Type B pancreatic cell (in vitro differentiated cells): ENCODE measurements at regions not wholly inside any gene's neighbourhood (a gene's known extent, or its start where the extent isn't known, plus 50 kb on each side); places are given as distances from the start of the nearest gene placed in this dataset.

ENCODE experiments used
- DNase-seq: peaks from one replicate; pipeline ENCODE4 v3.0.0; 2021; ENCODE audit warnings: mixed read lengths; ENCODE audit not compliant: unreplicated experiment; ENCODE audit errors: extremely low spot score
- H3K27ac Mint-ChIP-seq: 2 replicates; pipeline ENCODE4 v1.8.0; 2021; ENCODE audit warnings: mild to moderate bottlenecking, mixed read lengths
- H3K27me3 Mint-ChIP-seq: 2 replicates; pipeline ENCODE4 v1.8.0; 2021; ENCODE audit warnings: mixed read lengths
- H3K36me3 Mint-ChIP-seq: 2 replicates; pipeline ENCODE4 v1.8.0; 2021; ENCODE audit warnings: mixed read lengths
- H3K4me1 Mint-ChIP-seq: one replicate; pipeline ENCODE4 v1.8.0; 2021; ENCODE audit warnings: mixed read lengths; ENCODE audit not compliant: unreplicated experiment
- H3K4me3 Mint-ChIP-seq: 2 replicates; pipeline ENCODE4 v1.8.0; 2021; ENCODE audit warnings: mild to moderate bottlenecking, mixed read lengths
- H3K9me3 Mint-ChIP-seq: 2 replicates; pipeline ENCODE4 v1.8.0; 2021; ENCODE audit warnings: mixed read lengths
- TF ChIP-seq, protein P1 (sequence below): fragments of 200-600 bp; sonication (generic); conservative IDR thresholded peaks from 2 replicates; pipeline ENCODE4 v1.5.0; 2021; ENCODE audit warnings: antibody characterized with exemption, mild to moderate bottlenecking

DNA sequence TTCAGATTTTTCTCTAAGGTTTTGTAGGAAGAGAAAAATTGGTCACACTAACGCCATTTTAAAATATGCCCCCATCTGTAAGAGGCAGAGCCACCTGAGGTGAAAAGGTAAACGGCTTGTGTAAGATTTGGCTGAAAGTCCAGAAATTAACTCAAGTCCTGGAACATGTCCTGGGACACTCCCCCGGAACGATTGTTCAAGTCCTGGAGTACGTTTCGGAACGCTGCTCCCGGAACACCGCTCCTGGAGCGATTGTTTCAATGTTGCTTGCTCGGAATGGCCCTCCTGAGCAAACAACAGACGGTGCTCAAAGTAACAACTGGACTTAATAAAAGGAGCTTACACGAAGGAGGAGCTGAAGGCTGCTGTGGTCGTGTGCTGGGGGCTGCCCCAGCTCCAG, 796.5 kb upstream of the SLIT2 start:
- Mint-ChIP-seq H3K4me3 (no peak overlapping the region), H3K4me1 (no peaks in the 10 kb centered on the region), H3K27me3 (no peaks in the 10 kb centered on the region), H3K9me3 (peaks cover 13% of the 10 kb centered on the region), H3K27ac (no peak overlapping the region), H3K36me3 (peaks cover 4% of the 10 kb centered on the region)
- no peak for DNase-seq
- TF ChIP-seq, protein P1, sequence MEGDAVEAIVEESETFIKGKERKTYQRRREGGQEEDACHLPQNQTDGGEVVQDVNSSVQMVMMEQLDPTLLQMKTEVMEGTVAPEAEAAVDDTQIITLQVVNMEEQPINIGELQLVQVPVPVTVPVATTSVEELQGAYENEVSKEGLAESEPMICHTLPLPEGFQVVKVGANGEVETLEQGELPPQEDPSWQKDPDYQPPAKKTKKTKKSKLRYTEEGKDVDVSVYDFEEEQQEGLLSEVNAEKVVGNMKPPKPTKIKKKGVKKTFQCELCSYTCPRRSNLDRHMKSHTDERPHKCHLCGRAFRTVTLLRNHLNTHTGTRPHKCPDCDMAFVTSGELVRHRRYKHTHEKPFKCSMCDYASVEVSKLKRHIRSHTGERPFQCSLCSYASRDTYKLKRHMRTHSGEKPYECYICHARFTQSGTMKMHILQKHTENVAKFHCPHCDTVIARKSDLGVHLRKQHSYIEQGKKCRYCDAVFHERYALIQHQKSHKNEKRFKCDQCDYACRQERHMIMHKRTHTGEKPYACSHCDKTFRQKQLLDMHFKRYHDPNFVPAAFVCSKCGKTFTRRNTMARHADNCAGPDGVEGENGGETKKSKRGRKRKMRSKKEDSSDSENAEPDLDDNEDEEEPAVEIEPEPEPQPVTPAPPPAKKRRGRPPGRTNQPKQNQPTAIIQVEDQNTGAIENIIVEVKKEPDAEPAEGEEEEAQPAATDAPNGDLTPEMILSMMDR, result no peak

DNA sequence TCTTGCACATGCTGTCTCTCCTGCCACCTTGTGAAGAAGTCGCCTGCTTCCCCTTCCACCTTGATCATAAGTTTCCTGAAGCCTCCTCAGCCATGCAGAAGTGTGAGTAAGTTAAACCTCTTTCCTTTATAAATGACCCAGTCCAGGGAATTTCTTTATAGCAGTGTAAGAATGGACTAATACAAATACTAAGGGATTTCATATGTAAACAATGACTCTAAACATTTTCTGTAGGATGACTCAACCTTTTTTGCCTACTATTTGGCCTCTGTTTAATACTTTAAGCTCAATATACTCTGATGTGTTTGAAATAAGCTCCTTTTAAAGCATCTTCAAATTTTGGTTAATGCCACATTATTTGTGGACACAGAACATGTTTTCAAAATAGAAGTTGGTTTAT, 813.5 kb upstream of the SLIT2 start:
- no peak overlapping the region for H3K4me3 Mint-ChIP-seq
- no peak overlapping the region for H3K27ac Mint-ChIP-seq
- H3K9me3 Mint-ChIP-seq, result peaks cover 16% of the 10 kb centered on the region
- no peaks in the 10 kb centered on the region for H3K27me3 Mint-ChIP-seq
- TF ChIP-seq, protein P1, result no peak
- no peaks in the 10 kb centered on the region for H3K4me1 Mint-ChIP-seq
- DNase-seq, result no peak
- no peaks in the 10 kb centered on the region for H3K36me3 Mint-ChIP-seq

DNA sequence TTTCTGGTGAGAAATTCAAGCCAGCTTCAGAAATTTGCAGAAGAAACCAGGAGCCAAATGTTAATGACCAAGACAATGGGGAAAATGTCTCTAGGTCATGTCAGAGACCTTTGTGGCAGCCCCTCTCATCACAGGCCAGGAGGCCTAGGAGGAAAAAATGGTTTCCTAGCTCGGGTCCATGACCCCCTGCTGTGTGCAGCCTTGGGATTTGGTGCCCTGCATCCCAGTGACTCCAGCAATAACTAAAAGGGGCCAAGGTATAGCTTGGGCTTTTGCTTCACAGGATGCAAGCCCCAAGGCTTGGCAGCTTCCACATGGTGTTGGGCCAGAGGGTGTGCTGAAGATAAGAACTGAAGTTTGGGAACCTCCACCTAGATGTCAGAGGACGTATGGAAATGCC, 814.7 kb upstream of the SLIT2 start:
- H3K27ac Mint-ChIP-seq, result no peak overlapping the region
- DNase-seq, result no peak
- H3K9me3 Mint-ChIP-seq, result peaks cover 16% of the 10 kb centered on the region
- no peaks in the 10 kb centered on the region for H3K27me3 Mint-ChIP-seq
- H3K4me1 Mint-ChIP-seq, result no peaks in the 10 kb centered on the region
- TF ChIP-seq, protein P1, result no peak
- no peak overlapping the region for H3K4me3 Mint-ChIP-seq
- H3K36me3 Mint-ChIP-seq, result no peaks in the 10 kb centered on the region

DNA sequence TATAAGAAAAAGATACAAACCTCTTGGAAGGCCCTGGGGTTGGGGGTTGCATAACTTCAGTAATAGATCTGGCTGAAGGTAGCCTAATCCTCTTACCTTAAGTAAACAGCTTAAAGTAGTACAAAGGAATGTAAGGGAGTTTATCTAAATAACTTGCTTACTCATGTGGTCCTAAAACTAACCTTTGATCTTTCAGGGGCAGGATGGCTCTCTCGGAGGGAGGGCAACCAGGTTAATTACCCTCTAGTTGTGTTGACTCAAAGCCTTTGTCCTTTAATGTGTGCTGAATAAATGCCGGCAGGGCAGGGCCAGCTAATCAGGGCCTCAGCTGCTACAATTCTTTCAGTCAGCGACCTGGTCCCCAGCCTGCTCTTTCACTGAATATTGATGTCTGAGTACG, 822.0 kb upstream of the SLIT2 start:
- Mint-ChIP-seq H3K4me1 (no peaks in the 10 kb centered on the region), H3K9me3 (peaks cover 13% of the 10 kb centered on the region), H3K27ac (no peak overlapping the region), H3K27me3 (no peaks in the 10 kb centered on the region), H3K4me3 (no peak overlapping the region), H3K36me3 (no peaks in the 10 kb centered on the region)
- TF ChIP-seq, protein P1, result no peak
- no peak for DNase-seq

DNA sequence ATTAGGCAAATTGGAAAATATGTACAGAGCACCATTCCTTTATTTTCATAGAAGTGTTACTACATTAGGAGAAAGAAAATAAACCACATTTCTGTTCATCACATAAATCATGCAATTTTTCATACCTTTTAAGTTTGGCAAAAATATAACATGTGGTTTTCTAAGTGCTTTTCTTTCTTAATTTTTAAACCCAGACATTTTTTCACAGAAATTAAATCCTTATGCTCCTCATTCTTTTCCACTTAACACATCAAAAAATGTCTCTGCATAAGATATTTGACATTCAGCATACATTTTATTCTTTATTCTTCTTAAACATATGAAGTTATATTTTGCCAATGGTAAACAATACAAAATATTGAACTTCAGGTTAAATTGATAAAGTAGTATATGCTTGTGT, 826.6 kb upstream of the SLIT2 start:
- TF ChIP-seq, protein P1, result no peak
- Mint-ChIP-seq H3K27ac (no peak overlapping the region), H3K36me3 (no peaks in the 10 kb centered on the region), H3K4me1 (no peaks in the 10 kb centered on the region), H3K9me3 (peaks cover 9% of the 10 kb centered on the region), H3K27me3 (no peaks in the 10 kb centered on the region), H3K4me3 (no peak overlapping the region)
- DNase-seq, result no peak

DNA sequence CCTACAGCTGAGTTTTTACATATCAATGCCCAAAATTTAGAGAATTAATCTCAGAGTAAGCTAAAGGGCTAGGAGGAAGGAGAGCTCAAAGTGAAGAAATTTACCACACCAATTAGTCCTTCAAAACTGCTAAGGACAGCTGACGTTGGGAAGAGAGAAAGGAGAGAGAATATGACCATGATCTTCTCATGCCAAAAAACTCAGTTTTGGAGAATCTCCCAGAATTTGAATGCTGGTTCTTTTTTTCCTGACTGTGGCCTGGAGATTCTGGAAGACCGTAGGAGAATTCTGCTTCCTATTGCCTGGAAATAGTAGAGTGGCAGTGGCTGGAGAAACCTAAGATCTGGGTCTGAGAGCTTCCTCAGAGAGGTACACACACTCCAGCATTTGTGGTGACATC, 834.4 kb upstream of the SLIT2 start:
- no peak overlapping the region for H3K27ac Mint-ChIP-seq
- H3K4me1 Mint-ChIP-seq, result no peaks in the 10 kb centered on the region

More for the DNA sequence above, 834.4 kb upstream of the SLIT2 start:
- Mint-ChIP-seq H3K9me3 (no peaks in the 10 kb centered on the region), H3K4me3 (no peak overlapping the region), H3K36me3 (no peaks in the 10 kb centered on the region), H3K27me3 (no peaks in the 10 kb centered on the region)
- TF ChIP-seq, protein P1, result no peak
- no peak for DNase-seq
